SK-N-SH treated with all-trans-retinoic acid at 6 μM for 48 hours (cell line): ENCODE measurements at regions not wholly inside any gene's neighbourhood (a gene's known extent, or its start where the extent isn't known, plus 50 kb on each side); places are given as distances from the start of the nearest gene placed in this dataset.

Source experiments
- ATAC-seq: fragments of 200-7000 bp; cut with Tn5 transposase; 3 replicates; pipeline ENCODE4 v1.9.1; 2020; ENCODE audit warnings: mild to moderate bottlenecking, moderate library complexity
- ARNTL ChIP-seq: fragments of 450-650 bp; formaldehyde crosslinking; IDR thresholded peaks from 2 replicates; pipeline ENCODE4 v1.5.0; 2020; ENCODE audit warnings: low read depth, mild to moderate bottlenecking, moderate library complexity, borderline replicate concordance
- BACH2 ChIP-seq: fragments of 250-450 bp; sonication (Bioruptor Pico); IDR thresholded peaks from 2 replicates; pipeline ENCODE4 v1.9.0; 2021; ENCODE audit warnings: mild to moderate bottlenecking, borderline replicate concordance
- CSDC2 ChIP-seq: fragments of 250-450 bp; sonication (Bioruptor Pico); IDR thresholded peaks from 2 replicates; pipeline ENCODE4 v1.5.0; 2020; ENCODE audit warnings: mild to moderate bottlenecking, moderate library complexity
- GLIS3 ChIP-seq: fragments of 250-450 bp; sonication (Bioruptor Pico); IDR thresholded peaks from 2 replicates; pipeline ENCODE4 v1.5.0; 2020; ENCODE audit warnings: mild to moderate bottlenecking, moderate library complexity
- ISL1 ChIP-seq: fragments of 250-450 bp; sonication (Bioruptor Pico); IDR thresholded peaks from 2 replicates; pipeline ENCODE4 v2.1.2; 2022; ENCODE audit warnings: mild to moderate bottlenecking, moderate library complexity
- OSR1 ChIP-seq: fragments of 250-450 bp; sonication (Bioruptor Pico); IDR thresholded peaks from 2 replicates; pipeline ENCODE4 v1.8.0; 2022; ENCODE audit warnings: moderate library complexity, mild to moderate bottlenecking, inconsistent platforms
- POU6F1 ChIP-seq: fragments of 250-450 bp; sonication (Bioruptor Pico); IDR thresholded peaks from 2 replicates; pipeline ENCODE4 v1.8.0; 2021; ENCODE audit warnings: low read depth, mild to moderate bottlenecking, moderate library complexity, borderline replicate concordance
- RARB ChIP-seq: fragments of 250-450 bp; sonication (Bioruptor Pico); IDR thresholded peaks from 2 replicates; pipeline ENCODE4 v1.8.0; 2021; ENCODE audit warnings: mild to moderate bottlenecking, moderate library complexity
- SNAI2 ChIP-seq: fragments of 250-450 bp; sonication (Bioruptor Pico); IDR thresholded peaks from 2 replicates; pipeline ENCODE4 v1.5.0; 2020; ENCODE audit warnings: mild to moderate bottlenecking, moderate library complexity
- TCF4 ChIP-seq: fragments of 250-450 bp; sonication (Bioruptor Pico); IDR thresholded peaks from 2 replicates; pipeline ENCODE4 v1.8.0; 2021; ENCODE audit warnings: mild to moderate bottlenecking, moderate library complexity, borderline replicate concordance
- TOX ChIP-seq: fragments of 250-450 bp; sonication (Bioruptor Pico); IDR thresholded peaks from 2 replicates; pipeline ENCODE4 v1.8.0; 2021; ENCODE audit warnings: mild to moderate bottlenecking, moderate library complexity, borderline replicate concordance
- ZC3H10 ChIP-seq: fragments of 250-450 bp; sonication (Bioruptor Pico); IDR thresholded peaks from 2 replicates; pipeline ENCODE4 v1.5.1; 2021; ENCODE audit warnings: mild to moderate bottlenecking, moderate library complexity
- ZFP3 ChIP-seq: fragments of 250-450 bp; sonication (Bioruptor Pico); IDR thresholded peaks from 2 replicates; pipeline ENCODE4 v1.5.0; 2020; ENCODE audit warnings: mild to moderate bottlenecking, moderate library complexity
- ZFP30 ChIP-seq: fragments of 450-650 bp; formaldehyde crosslinking; IDR thresholded peaks from 2 replicates; pipeline ENCODE4 v1.5.0; 2022; ENCODE audit warnings: mild to moderate bottlenecking, moderate library complexity
- ZNF565 ChIP-seq: fragments of 450-650 bp; formaldehyde crosslinking; conservative IDR thresholded peaks from 2 replicates; pipeline ENCODE4 v1.5.0; 2020; ENCODE audit warnings: low read depth, mild to moderate bottlenecking, moderate library complexity
- ZNF70 ChIP-seq: fragments of 450-650 bp; formaldehyde crosslinking; IDR thresholded peaks from 2 replicates; pipeline ENCODE4 v1.5.0; 2020; ENCODE audit warnings: mild to moderate bottlenecking, moderate library complexity
- ZNF8 ChIP-seq: fragments of 450-650 bp; formaldehyde crosslinking; IDR thresholded peaks from 2 replicates; pipeline ENCODE4 v1.5.0; 2020; ENCODE audit warnings: mild to moderate bottlenecking, moderate library complexity
- TF ChIP-seq, protein P1 (sequence below): fragments of 250-450 bp; sonication (Bioruptor Pico); IDR thresholded peaks from 2 replicates; pipeline ENCODE4 v1.5.0; 2020; ENCODE audit warnings: mild to moderate bottlenecking, moderate library complexity
- TF ChIP-seq, protein P2 (sequence below): fragments of 250-450 bp; sonication (Bioruptor Pico); IDR thresholded peaks from 2 replicates; pipeline ENCODE4 v1.5.1; 2020; ENCODE audit warnings: low read depth, mild to moderate bottlenecking, moderate library complexity
- TF ChIP-seq, protein P3 (sequence below): fragments of 250-450 bp; sonication (Bioruptor Pico); IDR thresholded peaks from 2 replicates; pipeline ENCODE4 v1.8.0; 2020; ENCODE audit warnings: mild to moderate bottlenecking, moderate library complexity, borderline replicate concordance
- TF ChIP-seq, protein P4 (sequence below): fragments of 250-450 bp; sonication (Bioruptor Pico); IDR thresholded peaks from 2 replicates; pipeline ENCODE4 v1.5.1; 2021; ENCODE audit warnings: mild to moderate bottlenecking, moderate library complexity

- TF ChIP-seq, protein P1, sequence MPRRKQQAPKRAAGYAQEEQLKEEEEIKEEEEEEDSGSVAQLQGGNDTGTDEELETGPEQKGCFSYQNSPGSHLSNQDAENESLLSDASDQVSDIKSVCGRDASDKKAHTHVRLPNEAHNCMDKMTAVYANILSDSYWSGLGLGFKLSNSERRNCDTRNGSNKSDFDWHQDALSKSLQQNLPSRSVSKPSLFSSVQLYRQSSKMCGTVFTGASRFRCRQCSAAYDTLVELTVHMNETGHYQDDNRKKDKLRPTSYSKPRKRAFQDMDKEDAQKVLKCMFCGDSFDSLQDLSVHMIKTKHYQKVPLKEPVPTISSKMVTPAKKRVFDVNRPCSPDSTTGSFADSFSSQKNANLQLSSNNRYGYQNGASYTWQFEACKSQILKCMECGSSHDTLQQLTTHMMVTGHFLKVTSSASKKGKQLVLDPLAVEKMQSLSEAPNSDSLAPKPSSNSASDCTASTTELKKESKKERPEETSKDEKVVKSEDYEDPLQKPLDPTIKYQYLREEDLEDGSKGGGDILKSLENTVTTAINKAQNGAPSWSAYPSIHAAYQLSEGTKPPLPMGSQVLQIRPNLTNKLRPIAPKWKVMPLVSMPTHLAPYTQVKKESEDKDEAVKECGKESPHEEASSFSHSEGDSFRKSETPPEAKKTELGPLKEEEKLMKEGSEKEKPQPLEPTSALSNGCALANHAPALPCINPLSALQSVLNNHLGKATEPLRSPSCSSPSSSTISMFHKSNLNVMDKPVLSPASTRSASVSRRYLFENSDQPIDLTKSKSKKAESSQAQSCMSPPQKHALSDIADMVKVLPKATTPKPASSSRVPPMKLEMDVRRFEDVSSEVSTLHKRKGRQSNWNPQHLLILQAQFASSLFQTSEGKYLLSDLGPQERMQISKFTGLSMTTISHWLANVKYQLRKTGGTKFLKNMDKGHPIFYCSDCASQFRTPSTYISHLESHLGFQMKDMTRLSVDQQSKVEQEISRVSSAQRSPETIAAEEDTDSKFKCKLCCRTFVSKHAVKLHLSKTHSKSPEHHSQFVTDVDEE (CRISPR knock-in tag) = no peak
- TF ChIP-seq ARNTL (CRISPR knock-in tag) (no peak), CSDC2 (CRISPR knock-in tag) (no peak), ISL1 (CRISPR knock-in tag) (no peak), RARB (CRISPR knock-in tag) (no peak), ZFP30 (no peak), ZNF70 (no peak), ZC3H10 (CRISPR knock-in tag) (no peak), ZNF8 (CRISPR knock-in tag) (no peak), GLIS3 (CRISPR knock-in tag) (no peak), POU6F1 (no peak), TCF4 (no peak), ZFP3 (CRISPR knock-in tag) (no peak), OSR1 (CRISPR knock-in tag) (no peak), TOX (no peak), BACH2 (CRISPR knock-in tag) (no peak), ZNF565 (CRISPR knock-in tag) (no peak)
- TF ChIP-seq, protein P2, sequence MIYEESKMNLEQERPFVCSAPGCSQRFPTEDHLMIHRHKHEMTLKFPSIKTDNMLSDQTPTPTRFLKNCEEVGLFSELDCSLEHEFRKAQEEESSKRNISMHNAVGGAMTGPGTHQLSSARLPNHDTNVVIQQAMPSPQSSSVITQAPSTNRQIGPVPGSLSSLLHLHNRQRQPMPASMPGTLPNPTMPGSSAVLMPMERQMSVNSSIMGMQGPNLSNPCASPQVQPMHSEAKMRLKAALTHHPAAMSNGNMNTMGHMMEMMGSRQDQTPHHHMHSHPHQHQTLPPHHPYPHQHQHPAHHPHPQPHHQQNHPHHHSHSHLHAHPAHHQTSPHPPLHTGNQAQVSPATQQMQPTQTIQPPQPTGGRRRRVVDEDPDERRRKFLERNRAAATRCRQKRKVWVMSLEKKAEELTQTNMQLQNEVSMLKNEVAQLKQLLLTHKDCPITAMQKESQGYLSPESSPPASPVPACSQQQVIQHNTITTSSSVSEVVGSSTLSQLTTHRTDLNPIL = no peak
- TF ChIP-seq, protein P3, sequence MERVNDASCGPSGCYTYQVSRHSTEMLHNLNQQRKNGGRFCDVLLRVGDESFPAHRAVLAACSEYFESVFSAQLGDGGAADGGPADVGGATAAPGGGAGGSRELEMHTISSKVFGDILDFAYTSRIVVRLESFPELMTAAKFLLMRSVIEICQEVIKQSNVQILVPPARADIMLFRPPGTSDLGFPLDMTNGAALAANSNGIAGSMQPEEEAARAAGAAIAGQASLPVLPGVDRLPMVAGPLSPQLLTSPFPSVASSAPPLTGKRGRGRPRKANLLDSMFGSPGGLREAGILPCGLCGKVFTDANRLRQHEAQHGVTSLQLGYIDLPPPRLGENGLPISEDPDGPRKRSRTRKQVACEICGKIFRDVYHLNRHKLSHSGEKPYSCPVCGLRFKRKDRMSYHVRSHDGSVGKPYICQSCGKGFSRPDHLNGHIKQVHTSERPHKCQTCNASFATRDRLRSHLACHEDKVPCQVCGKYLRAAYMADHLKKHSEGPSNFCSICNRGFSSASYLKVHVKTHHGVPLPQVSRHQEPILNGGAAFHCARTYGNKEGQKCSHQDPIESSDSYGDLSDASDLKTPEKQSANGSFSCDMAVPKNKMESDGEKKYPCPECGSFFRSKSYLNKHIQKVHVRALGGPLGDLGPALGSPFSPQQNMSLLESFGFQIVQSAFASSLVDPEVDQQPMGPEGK (CRISPR knock-in tag) = no peak
- no peak for ATAC-seq
Measured at GRCh38 chr1:163655565-163655964, 333.8 kb downstream of the NUF2 start.

GRCh38 chr1:163656095-163656759 lies 334.5 kb downstream of the NUF2 start:
- ATAC-seq = no peak
- TF ChIP-seq ARNTL (CRISPR knock-in tag) (no peak), TOX (no peak), CSDC2 (CRISPR knock-in tag) (no peak), ZFP3 (CRISPR knock-in tag) (no peak), ISL1 (CRISPR knock-in tag) (no peak), ZFP30 (no peak), OSR1 (CRISPR knock-in tag) (no peak), SNAI2 (no peak), ZNF70 (no peak)
- TF ChIP-seq, protein P1 (CRISPR knock-in tag) = no peak
- TF ChIP-seq, protein P4, sequence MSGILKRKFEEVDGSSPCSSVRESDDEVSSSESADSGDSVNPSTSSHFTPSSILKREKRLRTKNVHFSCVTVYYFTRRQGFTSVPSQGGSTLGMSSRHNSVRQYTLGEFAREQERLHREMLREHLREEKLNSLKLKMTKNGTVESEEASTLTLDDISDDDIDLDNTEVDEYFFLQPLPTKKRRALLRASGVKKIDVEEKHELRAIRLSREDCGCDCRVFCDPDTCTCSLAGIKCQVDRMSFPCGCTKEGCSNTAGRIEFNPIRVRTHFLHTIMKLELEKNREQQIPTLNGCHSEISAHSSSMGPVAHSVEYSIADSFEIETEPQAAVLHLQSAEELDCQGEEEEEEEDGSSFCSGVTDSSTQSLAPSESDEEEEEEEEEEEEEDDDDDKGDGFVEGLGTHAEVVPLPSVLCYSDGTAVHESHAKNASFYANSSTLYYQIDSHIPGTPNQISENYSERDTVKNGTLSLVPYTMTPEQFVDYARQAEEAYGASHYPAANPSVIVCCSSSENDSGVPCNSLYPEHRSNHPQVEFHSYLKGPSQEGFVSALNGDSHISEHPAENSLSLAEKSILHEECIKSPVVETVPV = no peak
- TF ChIP-seq, protein P3 (CRISPR knock-in tag) = no peak
- TF ChIP-seq, protein P2 = no peak
